ENCODE measurements at regions not wholly inside any gene's neighbourhood (a gene's known extent, or its start where the extent isn't known, plus 50 kb on each side); places are given as distances from the start of the nearest gene placed in this dataset.

DNA sequence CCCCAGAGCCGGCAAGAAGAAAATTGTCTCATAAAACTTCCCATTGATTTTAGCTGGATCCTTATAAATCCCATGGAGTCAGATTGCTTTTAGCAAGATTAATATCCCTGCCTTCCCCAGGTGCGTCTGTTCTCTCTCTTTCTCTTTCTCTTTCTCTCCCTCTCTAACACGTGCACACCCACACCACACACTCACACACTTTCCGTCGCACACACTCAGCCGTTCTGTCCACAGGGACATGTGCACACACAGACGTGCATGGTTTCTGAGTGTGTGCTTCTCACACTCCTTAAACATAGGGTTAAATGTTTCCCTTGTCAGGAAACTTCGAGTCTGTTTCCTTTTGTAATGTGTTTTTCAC lies 98.7 kb upstream of the NFIA start:
- TF ChIP-seq CTCF (IDR thresholded peaks at IDR 0.05), result no peak
- TF ChIP-seq ZFX (IDR thresholded peaks at IDR 0.05; ENCODE audit: borderline replicate concordance), result no peak
- no peak overlapping the region for H3K27ac ChIP-seq

DNA sequence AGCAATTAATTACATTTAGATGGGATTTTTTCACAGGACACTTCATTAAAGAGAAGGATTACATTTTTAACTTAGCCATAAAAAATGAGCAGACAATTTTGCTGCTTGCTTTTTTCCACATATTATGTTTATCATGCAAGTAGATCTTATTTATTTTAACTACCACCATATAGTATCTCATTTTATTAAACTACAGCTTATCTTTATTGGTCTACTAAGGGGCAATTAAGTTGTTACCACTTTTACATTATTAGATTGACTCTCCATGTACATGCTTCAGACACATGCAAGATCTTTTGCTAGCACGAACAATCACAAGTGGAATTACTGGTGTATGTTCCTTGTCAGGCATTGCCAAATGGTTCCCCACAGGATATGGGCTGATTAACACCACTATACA lies 99.8 kb upstream of the NFIA start:
- H3K27ac ChIP-seq, result no peak overlapping the region
- no peak for TF ChIP-seq ZFX (IDR thresholded peaks at IDR 0.05; ENCODE audit: borderline replicate concordance)
- TF ChIP-seq CTCF (IDR thresholded peaks at IDR 0.05), result no peak

- TF ChIP-seq CTCF (IDR thresholded peaks at IDR 0.05), result no peak
- no peak for TF ChIP-seq ZFX (IDR thresholded peaks at IDR 0.05; ENCODE audit: borderline replicate concordance)
- H3K27ac ChIP-seq, result no peak overlapping the region
Observed at GRCh38 chr1:60981357-60981756, 101.0 kb upstream of the NFIA start.

DNA sequence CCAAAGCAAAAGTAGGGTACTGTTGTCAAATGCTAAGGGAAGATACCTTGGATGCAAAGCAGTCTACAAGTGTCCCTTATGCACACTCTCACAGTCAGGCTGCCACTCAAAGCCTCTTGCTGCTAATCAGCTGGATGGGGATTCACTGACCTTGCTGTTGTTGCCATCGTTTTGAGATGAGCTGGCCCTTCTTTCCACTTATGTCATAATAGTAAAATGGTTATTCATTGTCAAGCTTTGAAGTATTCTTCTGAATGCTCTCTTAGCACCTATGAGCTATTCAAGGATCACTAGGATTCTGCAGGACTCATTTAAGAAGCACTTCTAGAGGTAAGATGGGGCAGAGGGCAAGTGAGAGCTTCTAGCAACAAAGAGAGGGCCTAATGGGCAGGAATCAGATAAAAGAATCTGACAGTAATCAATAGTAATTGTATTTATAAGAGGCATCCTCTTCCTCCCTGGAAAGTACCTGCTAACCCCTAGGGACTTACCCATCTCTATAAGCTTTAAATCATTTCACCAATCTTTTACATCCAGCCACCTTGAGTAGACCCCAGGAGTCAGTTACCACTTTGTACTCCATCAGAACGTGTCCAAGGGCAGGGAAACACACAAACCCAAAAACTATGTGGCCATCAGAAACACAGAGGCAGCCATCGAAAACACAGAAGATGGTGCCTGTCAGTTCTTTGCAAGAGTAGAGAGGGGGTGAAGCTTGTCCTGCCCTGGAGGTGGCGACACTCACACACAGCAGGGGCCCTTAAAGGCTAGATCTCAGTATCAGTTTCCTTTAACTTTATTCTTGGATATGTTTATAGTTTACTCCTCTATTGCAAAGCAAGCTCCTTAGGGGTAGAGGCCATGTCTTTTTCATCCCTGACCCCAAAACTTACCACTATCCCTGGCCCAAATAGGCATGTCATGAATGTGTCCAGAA lies 103.7 kb upstream of the NFIA start:
- no peak overlapping the region for H3K27ac ChIP-seq
- TF ChIP-seq ZFX (IDR thresholded peaks at IDR 0.05; ENCODE audit: borderline replicate concordance) (no peak), CTCF (IDR thresholded peaks at IDR 0.05) (peak; percentile 67)

GRCh38 chr1:60977661-60978060 lies 104.7 kb upstream of the NFIA start:
- H3K27ac ChIP-seq, result no peak overlapping the region
- TF ChIP-seq CTCF (IDR thresholded peaks at IDR 0.05) (no peak), ZFX (IDR thresholded peaks at IDR 0.05; ENCODE audit: borderline replicate concordance) (no peak)

- no peak overlapping the region for H3K27ac ChIP-seq
- no peak for TF ChIP-seq ZFX (IDR thresholded peaks at IDR 0.05; ENCODE audit: borderline replicate concordance)
Observed at GRCh38 chr1:60974524-60975372, 107.6 kb upstream of the NFIA start.

GRCh38 chr1:60973668-60974067 lies 108.7 kb upstream of the NFIA start:
- no peak for TF ChIP-seq CTCF (IDR thresholded peaks at IDR 0.05)
- TF ChIP-seq ZFX (IDR thresholded peaks at IDR 0.05; ENCODE audit: borderline replicate concordance), result no peak
- H3K27ac ChIP-seq, result no peak overlapping the region
